ACHN (cell line): ENCODE measurements at regions not wholly inside any gene's neighbourhood (a gene's known extent, or its start where the extent isn't known, plus 50 kb on each side); places are given as distances from the start of the nearest gene placed in this dataset.

Experiments used
- DNase-seq: peaks from one replicate; pipeline ENCODE4 v3.0.0-alpha.2; 2015
- in situ Hi-C: cut with HindIII; loops from 2 replicates; pipeline ENCODE4 v1.10.0; 2017; ENCODE audit warnings: low sequenced_read_pairs, low pct_ligation_motif_present, low pct_unique_long_range_greater_than_20kb

GRCh38 chr12:64931321-64931720 is 106.9 kb downstream of the TBC1D30 start:
- in situ Hi-C loops = no loop called here
- no peak for DNase-seq

- in situ Hi-C loops = no loop called here
- no peak for DNase-seq
Observed at GRCh38 chr12:64931981-64932380, 107.5 kb downstream of the TBC1D30 start.

DNA sequence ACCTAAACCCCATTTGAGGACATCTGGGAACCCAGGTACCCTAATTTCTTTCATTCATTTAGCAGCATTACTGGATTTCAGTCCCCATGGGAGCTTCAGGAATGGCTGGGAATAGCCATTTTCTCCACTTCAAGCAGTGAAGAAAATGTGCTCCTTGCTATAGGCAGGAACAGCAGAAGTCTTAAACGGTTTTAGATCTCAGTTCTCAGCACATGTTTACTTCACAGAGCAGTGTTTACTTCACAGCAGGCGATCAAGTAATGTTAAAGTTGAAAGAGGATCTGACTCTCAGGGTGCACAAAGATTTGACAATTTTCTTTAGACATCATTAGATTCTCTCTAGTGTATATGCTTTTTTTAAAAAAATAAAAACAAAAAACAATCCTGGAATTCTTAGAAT is 109.3 kb downstream of the TBC1D30 start:
- in situ Hi-C loops = no loop called here
- DNase-seq = no peak

DNA sequence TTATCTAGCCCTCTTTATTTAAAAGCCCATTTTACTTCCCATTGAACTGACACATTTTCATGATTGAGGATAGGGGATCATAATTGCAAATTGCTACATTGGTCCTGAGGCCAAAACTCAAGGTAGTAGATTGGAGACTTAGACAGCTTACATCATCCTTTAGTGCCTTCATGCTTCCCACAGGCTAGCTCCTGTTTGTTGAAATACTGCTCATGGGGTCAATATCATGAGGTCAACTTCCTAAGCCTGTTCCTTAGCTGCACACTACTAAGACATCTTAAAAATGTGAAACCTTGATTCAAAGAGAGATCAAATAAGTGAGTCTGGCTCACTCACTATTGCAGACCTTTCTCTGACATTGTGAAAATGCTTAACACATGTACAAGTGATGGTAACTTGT is 113.0 kb downstream of the TBC1D30 start:
- in situ Hi-C loops = no loop called here

GRCh38 chr12:64938179-64938578 is 113.7 kb downstream of the TBC1D30 start:
- in situ Hi-C loops = no loop called here

More for the DNA sequence above, 113.0 kb downstream of the TBC1D30 start:
- no peak for DNase-seq

GRCh38 chr12:64943686-64944085 is 119.2 kb downstream of the TBC1D30 start:
- in situ Hi-C loops = no loop called here
- DNase-seq = no peak

More at GRCh38 chr12:64938179-64938578, 113.7 kb downstream of the TBC1D30 start:
- DNase-seq = no peak

- in situ Hi-C loops = no loop called here
Observed at GRCh38 chr12:64944966-64945365, 120.5 kb downstream of the TBC1D30 start.

GRCh38 chr12:64946132-64946829 is 121.8 kb downstream of the TBC1D30 start:
- no peak for DNase-seq
- in situ Hi-C loops = no loop called here

More at GRCh38 chr12:64944966-64945365, 120.5 kb downstream of the TBC1D30 start:
- no peak for DNase-seq

DNA sequence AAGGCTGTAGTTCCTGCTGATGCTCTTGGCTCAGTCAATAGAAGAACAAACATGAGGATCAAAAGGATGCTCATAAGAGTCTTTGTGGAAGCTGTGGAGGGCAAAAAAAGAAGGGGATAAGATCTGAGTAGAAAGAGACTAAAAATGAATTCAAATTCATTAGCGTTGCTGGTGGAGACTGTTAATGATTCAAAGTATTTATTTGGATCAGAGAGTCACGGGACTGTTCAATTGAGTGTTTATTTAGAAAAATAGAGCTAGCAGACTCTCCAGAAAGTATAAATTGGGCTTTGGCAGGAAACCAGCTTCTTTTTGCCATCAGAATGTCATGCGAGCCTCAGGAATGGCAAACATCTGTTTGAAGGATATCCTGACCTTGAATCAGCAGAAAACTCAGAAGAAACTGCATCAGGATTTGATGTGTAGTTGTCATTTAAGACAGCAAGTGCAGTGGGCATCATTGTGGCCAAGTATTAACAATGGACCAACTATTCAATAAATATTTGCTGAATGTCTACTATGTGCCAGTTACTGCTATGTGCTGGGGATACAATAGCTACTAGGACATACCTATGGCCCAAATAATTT is 126.4 kb downstream of the TBC1D30 start:
- DNase-seq = no peak
- in situ Hi-C loops = no loop called here

DNA sequence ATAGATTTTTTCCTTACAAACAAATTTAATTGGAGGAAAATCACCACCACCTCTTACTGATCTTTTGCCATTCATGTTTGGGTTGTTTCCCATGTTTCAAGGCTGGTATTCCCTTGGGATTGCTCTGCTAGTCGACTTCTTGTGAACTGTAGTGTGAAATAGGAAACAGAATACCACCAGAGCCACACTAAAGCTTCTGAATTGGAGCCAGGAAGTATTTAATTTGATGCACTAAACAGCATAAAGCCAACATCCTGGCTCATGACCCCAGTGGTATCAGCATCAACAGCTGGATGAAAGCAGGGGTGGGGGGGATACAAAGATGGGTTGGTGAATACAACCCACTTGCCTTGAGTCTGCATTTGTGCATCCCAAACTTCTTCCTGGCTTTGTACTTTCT is 127.5 kb downstream of the TBC1D30 start:
- DNase-seq = no peak
- in situ Hi-C loops = no loop called here

DNA sequence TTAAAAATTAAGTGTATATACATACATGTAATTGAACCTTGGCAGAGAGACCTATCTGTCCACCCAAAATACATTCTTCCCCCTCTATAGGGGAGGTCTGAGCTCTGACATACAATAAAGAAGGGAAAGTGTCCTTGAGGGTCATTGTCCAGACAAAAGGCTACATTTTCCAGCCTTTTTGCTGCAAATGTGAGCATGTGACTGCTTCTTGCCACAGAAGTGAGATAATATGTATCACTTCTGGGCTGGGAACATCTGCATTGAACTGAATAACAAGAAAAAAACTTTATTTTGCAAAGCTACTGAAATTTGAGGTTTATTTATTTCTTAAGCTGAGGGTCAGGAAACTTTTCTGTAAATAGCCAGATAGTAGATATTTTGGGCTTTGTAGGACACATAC is 131.3 kb downstream of the TBC1D30 start:
- in situ Hi-C loops = no loop called here
- DNase-seq = no peak

GRCh38 chr12:64965920-64966319 is 141.5 kb downstream of the TBC1D30 start:
- in situ Hi-C loops = no loop called here
- DNase-seq = no peak

DNA sequence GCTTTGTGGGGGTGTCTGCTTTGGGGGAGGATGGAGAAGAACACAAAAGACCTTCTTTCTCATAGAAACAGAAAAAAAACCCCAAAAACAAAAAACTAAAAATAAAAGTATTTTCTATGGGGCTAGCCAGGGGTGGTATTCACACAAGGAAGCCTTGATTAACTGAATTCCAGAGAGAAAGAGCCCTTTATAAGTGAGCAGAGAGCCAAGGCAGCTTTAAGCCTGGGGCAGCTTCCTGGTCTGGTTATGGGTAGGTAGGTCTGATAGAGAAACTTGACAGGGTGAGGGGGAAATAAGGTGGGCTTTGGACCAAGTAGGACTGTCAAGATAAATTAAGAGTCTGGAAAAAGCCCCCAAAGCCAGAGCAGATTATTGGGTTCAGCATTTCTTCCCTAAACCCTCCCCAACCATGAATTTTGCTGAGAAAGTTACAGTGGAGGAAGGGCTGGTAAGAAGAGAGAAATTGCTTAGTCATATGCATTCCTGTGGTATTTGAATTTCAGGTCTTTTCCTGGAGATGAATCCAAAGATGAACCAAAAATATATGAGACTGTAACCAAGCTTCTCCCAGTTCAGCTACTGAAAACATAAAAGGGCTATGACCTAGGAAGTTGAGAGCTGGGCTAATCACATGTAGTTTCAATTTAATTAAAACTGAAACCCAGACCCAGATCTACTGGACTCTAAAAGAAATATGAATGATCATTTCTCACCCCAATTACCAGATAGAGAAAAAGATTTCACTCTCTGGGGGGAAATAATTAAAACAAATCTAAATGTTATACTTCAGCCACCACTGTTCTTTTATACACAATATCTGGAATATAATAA is 144.8 kb downstream of the TBC1D30 start:
- in situ Hi-C loops = no loop called here
- DNase-seq = peak; percentile 61

DNA sequence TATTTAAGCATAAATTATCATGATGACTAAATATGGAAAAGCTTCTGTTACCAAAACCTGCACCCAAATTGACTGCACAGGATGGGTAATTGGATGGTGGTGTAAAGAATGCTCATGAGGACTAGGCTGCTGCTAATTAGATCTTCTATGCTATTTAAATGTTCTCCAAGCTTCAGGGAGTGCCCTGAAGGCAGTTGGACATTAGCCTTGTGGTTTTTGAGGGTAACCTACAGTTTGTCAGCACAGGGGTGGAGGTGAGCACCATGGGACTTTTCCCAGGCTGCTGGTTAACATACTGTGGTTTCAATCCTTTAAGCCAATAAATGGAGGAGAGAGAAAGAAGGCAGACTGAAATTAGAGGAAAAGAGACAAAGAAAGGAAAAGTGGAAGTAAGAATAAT is 145.0 kb downstream of the WIF1 start:
- in situ Hi-C loops = no loop called here
- no peak for DNase-seq

DNA sequence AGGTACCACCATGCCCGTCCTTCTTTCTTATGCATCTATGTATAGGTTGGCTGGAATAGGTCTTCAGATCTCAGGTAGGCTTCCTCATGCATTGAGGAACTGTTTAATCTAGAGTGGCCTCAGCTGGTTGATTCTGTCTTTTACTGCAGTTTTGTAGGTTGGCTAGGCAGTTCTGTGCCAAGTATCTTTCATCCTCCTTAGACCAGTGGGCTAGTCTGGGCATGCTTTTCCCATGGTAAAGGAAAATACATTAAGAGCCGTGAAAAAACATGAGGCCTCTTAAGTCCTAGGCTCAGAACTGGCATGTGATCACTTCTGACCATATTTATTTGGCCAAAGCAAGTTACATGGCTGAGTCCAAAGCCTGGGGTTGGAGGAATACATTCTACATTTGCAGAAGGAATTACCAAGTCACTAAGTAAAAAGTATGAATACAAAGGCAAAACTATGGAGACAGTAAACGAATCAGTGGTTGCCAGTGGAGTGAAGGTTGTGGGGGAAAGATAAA is 137.3 kb downstream of the WIF1 start:
- DNase-seq = no peak
- in situ Hi-C loops = no loop called here

DNA sequence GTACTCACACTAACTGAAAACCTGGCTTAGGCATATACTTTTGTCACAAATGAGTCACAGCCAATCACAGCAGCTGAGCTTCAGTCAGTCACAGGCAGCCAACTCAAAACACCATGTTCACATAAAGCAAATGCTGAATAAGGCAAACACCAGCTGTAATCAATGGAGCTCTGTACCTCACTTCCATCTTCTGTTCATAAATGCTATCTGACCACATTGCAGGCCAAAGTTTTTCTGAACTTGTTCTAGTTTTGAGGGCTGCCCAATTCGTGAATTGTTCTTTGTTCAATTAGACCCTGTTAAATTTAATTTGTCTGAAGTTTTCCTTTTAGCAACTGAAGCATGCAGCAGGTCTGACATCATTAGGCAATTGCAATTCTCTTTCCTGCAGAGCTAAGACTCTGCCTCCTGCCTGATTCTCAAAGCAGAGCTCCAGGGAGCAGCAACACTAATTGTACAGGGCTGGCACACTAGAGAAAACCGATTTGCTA is 129.9 kb downstream of the WIF1 start:
- in situ Hi-C loops = no loop called here
- DNase-seq = no peak

GRCh38 chr12:64992116-64992515 is 129.0 kb downstream of the WIF1 start:
- in situ Hi-C loops = no loop called here
- no peak for DNase-seq

DNA sequence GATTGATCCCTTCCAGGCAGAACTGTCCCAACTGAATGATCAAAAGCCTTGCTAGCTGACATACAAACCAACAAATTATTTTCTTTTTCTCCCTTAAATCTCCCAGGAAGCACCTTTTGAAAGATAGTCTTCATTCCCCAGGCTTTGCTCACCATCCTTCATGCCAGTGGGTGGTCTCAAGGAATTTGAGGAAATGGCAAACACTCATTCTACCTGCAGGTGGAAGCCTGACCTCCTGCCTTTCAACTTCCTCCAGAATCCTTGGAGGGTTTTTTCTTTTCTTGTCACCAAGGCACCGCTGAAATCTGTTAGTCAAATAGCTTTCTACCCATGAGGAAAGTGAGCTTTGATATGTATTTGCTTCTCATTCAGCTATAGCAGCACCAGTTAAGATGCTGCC is 128.5 kb downstream of the WIF1 start:
- in situ Hi-C loops = no loop called here
- DNase-seq = no peak

DNA sequence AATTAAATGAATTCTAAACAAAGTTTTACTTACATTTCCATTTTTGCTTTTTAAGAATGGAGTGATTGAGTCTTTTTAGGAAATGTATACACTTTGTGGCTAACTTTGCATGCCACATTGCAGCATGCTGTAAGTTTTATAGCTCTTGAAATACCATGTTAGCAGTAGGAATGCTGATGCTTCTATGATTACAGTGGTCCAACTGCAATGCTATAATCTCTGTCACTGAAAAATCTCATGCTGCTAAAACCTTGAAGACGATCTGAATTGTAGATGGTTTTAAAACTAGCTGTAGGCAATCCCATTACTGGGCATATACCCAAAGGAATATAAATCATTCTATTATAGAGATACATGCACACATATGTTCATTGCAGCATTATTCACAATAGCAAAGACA is 127.6 kb downstream of the WIF1 start:
- in situ Hi-C loops = no loop called here
- DNase-seq = no peak
